GM19025 (cell line): ENCODE measurements at regions not wholly inside any gene's neighbourhood (a gene's known extent, or its start where the extent isn't known, plus 50 kb on each side); places are given as distances from the start of the nearest gene placed in this dataset.
"Not testable (repeated sequence)": the region's sequence is repeated elsewhere in the genome, so short reads cannot be mapped to it uniquely, and the experiment has no call there.

ENCODE experiments used
- ATAC-seq: cut with Tn5 transposase; IDR thresholded peaks from one replicate; pipeline ENCODE4 v1.9.1; 2021; ENCODE audit warnings: mild to moderate bottlenecking, low read depth, moderate library complexity; ENCODE audit not compliant: unreplicated experiment

- ATAC-seq, result no peak
Measured at GRCh38 chr16:66127459-66128370, 238.8 kb upstream of the CDH5 start.

GRCh38 chr16:66121466-66121865, 245.0 kb upstream of the CDH5 start:
- ATAC-seq, result no peak

- no peak for ATAC-seq
Measured at GRCh38 chr16:66120656-66121055, 245.8 kb upstream of the CDH5 start.

- no peak for ATAC-seq
Measured at GRCh38 chr16:66116163-66117002, 250.1 kb upstream of the CDH5 start.

- no peak for ATAC-seq
Measured at GRCh38 chr16:66115373-66115772, 251.1 kb upstream of the CDH5 start.

- no peak for ATAC-seq
Measured at GRCh38 chr16:66113223-66113622, 253.3 kb upstream of the CDH5 start.

- ATAC-seq, result no peak
Measured at GRCh38 chr16:66109677-66110076, 256.8 kb upstream of the CDH5 start.

GRCh38 chr16:66107661-66108060, 258.8 kb upstream of the CDH5 start:
- no peak for ATAC-seq

- ATAC-seq, result no peak
Measured at GRCh38 chr16:66103211-66103610, 263.3 kb upstream of the CDH5 start.

GRCh38 chr16:66099306-66099705, 267.2 kb upstream of the CDH5 start:
- no peak for ATAC-seq

GRCh38 chr16:66097751-66098150, 268.7 kb upstream of the CDH5 start:
- no peak for ATAC-seq

- ATAC-seq, result no peak
Measured at GRCh38 chr16:66095676-66096075, 270.8 kb upstream of the CDH5 start.

GRCh38 chr16:66093191-66093590, 273.3 kb upstream of the CDH5 start:
- ATAC-seq, result no peak

GRCh38 chr16:66091471-66091891, 275.0 kb upstream of the CDH5 start:
- ATAC-seq, result no peak

GRCh38 chr16:66088681-66089080, 277.8 kb upstream of the CDH5 start:
- no peak for ATAC-seq

- no peak for ATAC-seq
Measured at GRCh38 chr16:66087308-66087707, 279.2 kb upstream of the CDH5 start.

GRCh38 chr16:66085651-66086050, 280.8 kb upstream of the CDH5 start:
- ATAC-seq, result no peak

GRCh38 chr16:66084731-66085130, 281.8 kb upstream of the CDH5 start:
- ATAC-seq, result not testable (repeated sequence)

- no peak for ATAC-seq
Measured at GRCh38 chr16:66084306-66084705, 282.2 kb upstream of the CDH5 start.

GRCh38 chr16:66083171-66083570, 283.3 kb upstream of the CDH5 start:
- no peak for ATAC-seq

GRCh38 chr16:66082424-66082823, 284.1 kb upstream of the CDH5 start:
- no peak for ATAC-seq
